HepG2 (cell line): ENCODE measurements at regions not wholly inside any gene's neighbourhood (a gene's known extent, or its start where the extent isn't known, plus 50 kb on each side); places are given as distances from the start of the nearest gene placed in this dataset.

ENCODE experiments used
- ATAC-seq: fragments of 200-7000 bp; cut with Tn5 transposase; 3 replicates; pipeline ENCODE4 v1.9.1; 2020; ENCODE audit warnings: mild to moderate bottlenecking, moderate library complexity
- BruUV-seq: library from RNA; stranded (reverse); fragments of 400-500 nt; replicated peaks from 2 replicates; lab custom pipeline; 2021; lab: Mats Ljungman, UMichigan
- CTCF ChIA-PET: fragments of 300-600 bp; formaldehyde crosslinking; extraction: SDS; loops from one replicate; lab custom pipeline; 2021; ENCODE audit warnings: low total read pairs, inconsistent platforms, low intra/inter-chr PET ratio; lab: Yijun Ruan, JAX
- POLR2A ChIA-PET: fragments of 350-600 bp; sonication (Branson Sonifier 250); formaldehyde crosslinking; loops from one replicate; lab custom pipeline; 2020; ENCODE audit warnings: antibody characterized with exemption, inconsistent platforms; lab: Yijun Ruan, JAX
- DNase-seq: peaks from one replicate; pipeline ENCODE4 v3.0.0-alpha.2; 2015; ENCODE audit warnings: low spot score
- FAIRE-seq: peaks from 3 replicates; lab custom pipeline; 2011; peaks lifted over from hg19 to GRCh38; lab: Jason Lieb, UNC
- H2AFZ ChIP-seq: one replicate; pipeline ENCODE4 v1.6.1; 2011; ENCODE audit warnings: low read length, inconsistent platforms
- H3K27ac ChIP-seq: fragments of 300-600 bp; 3 replicates; pipeline ENCODE4 v1.8.0; 2011; ENCODE audit warnings: mixed run types, mild to moderate bottlenecking, mixed read lengths, low read length, inconsistent platforms; ENCODE audit not compliant: insufficient read depth; ENCODE audit errors: extremely low read length
- H3K27me3 ChIP-seq, 2 experiments: fragments of 200-600 bp in 1 of 2; 2 replicates in 1 of 2; 3 replicates in 1 of 2; pipeline versions ENCODE4 v1.6.0 to v1.8.0; 2011; ENCODE audit warnings: low read length in 2 of 2, mild to moderate bottlenecking in 2 of 2, moderate library complexity in 2 of 2, inconsistent platforms in 1 of 2; ENCODE audit not compliant: insufficient read depth in 2 of 2, control insufficient read depth in 1 of 2
- H3K36me3 ChIP-seq, 2 experiments: fragments of 200-600 bp in 1 of 2; replicated peaks in 1 of 2; 2 replicates in 1 of 2; 3 replicates in 1 of 2; pipeline versions ENCODE4 v1.5.1 to v1.8.0; 2011; ENCODE audit warnings: low read length in 2 of 2, inconsistent platforms in 1 of 2; ENCODE audit not compliant: insufficient read depth in 2 of 2, control insufficient read depth in 1 of 2
- H3K4me1 ChIP-seq: 2 replicates; pipeline ENCODE4 v1.5.1; 2012; ENCODE audit warnings: low read length, inconsistent platforms; ENCODE audit not compliant: insufficient read depth
- H3K4me2 ChIP-seq: 2 replicates; pipeline ENCODE4 v1.6.0; 2011; ENCODE audit warnings: low read depth, low read length, inconsistent platforms
- H3K4me3 ChIP-seq, 3 experiments: fragments of 200-600 bp in 1 of 3; sonication (generic), shearing (Covaris generic) in 1 of 3; replicated peaks in 1 of 3; 2 replicates each; pipeline ENCODE4 v1.5.1; 2011 to 2016; ENCODE audit warnings: low read length in 3 of 3, inconsistent platforms in 2 of 3, low read depth in 2 of 3, mild to moderate bottlenecking in 2 of 3, control low read depth in 1 of 3, mixed read lengths in 1 of 3; ENCODE audit not compliant: insufficient read depth in 1 of 3
- H3K79me2 ChIP-seq: one replicate; pipeline ENCODE4 v1.6.1; 2011; ENCODE audit warnings: low read length, inconsistent platforms; ENCODE audit not compliant: insufficient read depth
- H3K9ac ChIP-seq: 2 replicates; pipeline ENCODE4 v1.6.0; 2011; ENCODE audit warnings: mild to moderate bottlenecking, low read depth, low read length, inconsistent platforms; ENCODE audit not compliant: insufficient read depth
- H3K9me3 ChIP-seq: 2 replicates; pipeline ENCODE4 v1.5.1; 2012; ENCODE audit warnings: mild to moderate bottlenecking, low read length
- H4K20me1 ChIP-seq: 2 replicates; pipeline ENCODE4 v1.6.0; 2011; ENCODE audit warnings: inconsistent platforms, mild to moderate bottlenecking, low read length, moderate library complexity; ENCODE audit not compliant: insufficient read depth
- ATM ChIP-seq: fragments of 450-650 bp; IDR thresholded peaks from 2 replicates; pipeline ENCODE4 v1.7.1; 2017; ENCODE audit warnings: mild to moderate bottlenecking, borderline replicate concordance
- BRF2 ChIP-seq: sonication (generic); formaldehyde crosslinking; IDR thresholded peaks from 2 replicates; pipeline ENCODE4 v1.8.1; 2022; ENCODE audit warnings: mild to moderate bottlenecking, missing genetic modification reagents
- IKZF4 ChIP-seq: sonication (generic); formaldehyde crosslinking; IDR thresholded peaks from 2 replicates; pipeline ENCODE4 v1.5.1; 2020; ENCODE audit warnings: borderline replicate concordance, mild to moderate bottlenecking, low read depth, missing genetic modification reagents; ENCODE audit errors: not compliant biosample characterization
- KLF11 ChIP-seq: IDR thresholded peaks from 2 replicates; pipeline ENCODE4 v1.6.1; 2016; ENCODE audit warnings: missing compliant biosample characterization
- MAFK ChIP-seq, 2 experiments: IDR thresholded peaks in 1 of 2; conservative IDR thresholded peaks in 1 of 2; 2 replicates each; pipeline ENCODE4 v1.6.1; 2011; ENCODE audit warnings: improper control_type of control experiment in 2 of 2, low read length in 2 of 2
- MEIS1 ChIP-seq: sonication (generic); formaldehyde crosslinking; IDR thresholded peaks from 2 replicates; pipeline ENCODE4 v1.9.0; 2021; ENCODE audit warnings: mild to moderate bottlenecking, missing genetic modification reagents, moderate library complexity, borderline replicate concordance
- MTF2 ChIP-seq: sonication (generic); formaldehyde crosslinking; IDR thresholded peaks from 2 replicates; pipeline ENCODE4 v1.5.0; 2020; ENCODE audit warnings: missing genetic modification reagents, borderline replicate concordance
- NCOA5 ChIP-seq: sonication (generic); formaldehyde crosslinking; IDR thresholded peaks from 2 replicates; pipeline ENCODE4 v1.4.0; 2020; ENCODE audit warnings: missing genetic modification reagents
- NR2F1 ChIP-seq, 2 experiments: fragments of 450-650 bp in 1 of 2; formaldehyde crosslinking in 1 of 2; IDR thresholded peaks; 2 replicates each; pipeline versions ENCODE4 v1.5.0 to v1.6.1; 2016 to 2020; ENCODE audit warnings: mild to moderate bottlenecking in 1 of 2, missing compliant biosample characterization in 1 of 2, missing genetic modification reagents in 1 of 2, moderate library complexity in 1 of 2
- REL ChIP-seq: sonication (generic); formaldehyde crosslinking; conservative IDR thresholded peaks from 2 replicates; pipeline ENCODE4 v1.8.0; 2022; ENCODE audit warnings: mild to moderate bottlenecking, missing genetic modification reagents, moderate library complexity
- ZBTB1 ChIP-seq: sonication (generic); formaldehyde crosslinking; IDR thresholded peaks from 2 replicates; pipeline ENCODE4 v1.4.0; 2020; ENCODE audit warnings: missing genetic modification reagents, borderline replicate concordance
- ZC3H13 ChIP-seq: sonication (generic); formaldehyde crosslinking; IDR thresholded peaks from 2 replicates; pipeline ENCODE4 v1.8.1; 2023; ENCODE audit warnings: mild to moderate bottlenecking, missing genetic modification reagents, moderate library complexity
- ZFP82 ChIP-seq: sonication (generic); formaldehyde crosslinking; IDR thresholded peaks from 2 replicates; pipeline ENCODE4 v1.5.1; 2020; ENCODE audit warnings: mild to moderate bottlenecking, missing genetic modification reagents, borderline replicate concordance
- ZHX1 ChIP-seq: sonication (generic); formaldehyde crosslinking; IDR thresholded peaks from 2 replicates; pipeline ENCODE4 v1.8.1; 2022; ENCODE audit warnings: low read depth, mild to moderate bottlenecking, missing genetic modification reagents
- ZNF678 ChIP-seq: sonication (generic); formaldehyde crosslinking; IDR thresholded peaks from 2 replicates; pipeline ENCODE4 v1.4.0; 2020; ENCODE audit warnings: mild to moderate bottlenecking, missing genetic modification reagents
- WGBS: methylation state at CpG from one replicate; pipeline ENCODE4 v1.1.6; 2017; ENCODE audit warnings: low lambda C conversion rate; 5-methylcytosine and 5-hydroxymethylcytosine counted together
- in situ Hi-C: cut with HindIII; loops from 2 replicates; pipeline ENCODE4 v1.10.0; 2017; ENCODE audit warnings: low pct_unique_long_range_greater_than_20kb; ENCODE audit not compliant: extremely low pct_ligation_motif_present
- intact Hi-C: fragments of 100-400 bp; cut with micrococcal nuclease; formaldehyde crosslinking; loops from one replicate; pipeline ENCODE4 v1.10.0; 2022; ENCODE audit not compliant: unreplicated experiment

- ChIA-PET POLR2A (interaction anchor here (1.5 kb wide), 1 partner anchor 16 kb away, joined by 7 read pairs; no protein-coding TSS in a partner anchor), CTCF (no interaction called here)
- Histone ChIP-seq H3K4me1 (peaks cover 48% of the 10 kb centered on the region), H3K36me3 (no peaks in the 10 kb centered on the region), H4K20me1 (no peaks in the 10 kb centered on the region), H3K9ac (no peak overlapping the region), H3K9me3 (no peaks in the 10 kb centered on the region), H3K4me3 (no peak overlapping the region), H2AFZ (no peak overlapping the region), H3K79me2 (no peaks in the 10 kb centered on the region), H3K4me2 (no peak overlapping the region), H3K27me3 (no peaks in the 10 kb centered on the region), H3K27ac (no peak overlapping the region)
- TF ChIP-seq ZBTB1 (CRISPR knock-in tag), result no peak
- TF ChIP-seq ZFP82 (CRISPR knock-in tag), result no peak
- no peak for TF ChIP-seq NCOA5 (CRISPR knock-in tag)
- no peak for TF ChIP-seq ZC3H13 (CRISPR knock-in tag)
- no peak for TF ChIP-seq IKZF4 (CRISPR knock-in tag)
- no peak for TF ChIP-seq ATM
- TF ChIP-seq MTF2 (CRISPR knock-in tag), result no peak
- no peak for TF ChIP-seq NR2F1 (CRISPR knock-in tag; IDR thresholded peaks at IDR 0.05)
- TF ChIP-seq ZNF678 (CRISPR knock-in tag), result no peak
- TF ChIP-seq BRF2 (CRISPR knock-in tag), result no peak
- TF ChIP-seq ZHX1, result no peak
- no peak for TF ChIP-seq KLF11 (CRISPR knock-in tag)
- no peak for TF ChIP-seq REL (CRISPR knock-in tag)
- no peak for TF ChIP-seq MEIS1 (CRISPR knock-in tag)
- no peak for TF ChIP-seq MAFK (conservative IDR thresholded peaks at IDR 0.05 in 1 of 2, IDR thresholded peaks at IDR 0.05 in 1 of 2; ENCODE audit: low read length in 2 of 2)
- WGBS, result 63% methylated on average over 2 of the region's 3 CpGs
- no peak for DNase-seq
- ATAC-seq, result no peak
- no peak for FAIRE-seq
- intact Hi-C loops, result no loop called here
- no TSS peak for BruUV-seq
- in situ Hi-C loops, result loop anchor here (10.0 kb wide), 1 partner anchor 150 kb away; no protein-coding TSS in a partner anchor
Observed at GRCh38 chr9:91044354-91044753, 242.7 kb downstream of the SYK start.
